CD4-positive, alpha-beta memory T cell (primary cell): ENCODE measurements at regions not wholly inside any gene's neighbourhood (a gene's known extent, or its start where the extent isn't known, plus 50 kb on each side); places are given as distances from the start of the nearest gene placed in this dataset.

ENCODE experiments used
- CTCF ChIA-PET: fragments of 350-600 bp; sonication (Branson Sonifier 250); formaldehyde crosslinking; loops from one replicate; lab custom pipeline; 2021; ENCODE audit warnings: inconsistent platforms; ENCODE audit not compliant: partially characterized antibody; lab: Charles Lee
- POLR2A ChIA-PET: fragments of 350-600 bp; sonication (Branson Sonifier 250); formaldehyde crosslinking; loops from one replicate; lab custom pipeline; 2021; ENCODE audit not compliant: partially characterized antibody; lab: Charles Lee
- DNase-seq, 5 donors: peaks; one replicate each; pipeline versions ENCODE4 v3.0.0 to v3.0.0-alpha.2; 2020 to 2022; ENCODE audit warnings: mixed read lengths in 1 of 5
- H3K27ac ChIP-seq: one replicate; pipeline ENCODE4 v1.7.0; 2013; ENCODE audit warnings: low read depth, low read length
- H3K27me3 ChIP-seq: 2 replicates; pipeline ENCODE4 v1.7.0; 2013; ENCODE audit warnings: mild to moderate bottlenecking, low read length, moderate library complexity; ENCODE audit not compliant: insufficient read depth
- H3K36me3 ChIP-seq: 2 replicates; pipeline ENCODE4 v1.7.0; 2013; ENCODE audit warnings: mild to moderate bottlenecking, low read length, moderate library complexity; ENCODE audit not compliant: insufficient read depth
- H3K4me1 ChIP-seq: 2 replicates; pipeline ENCODE4 v1.7.0; 2013; ENCODE audit warnings: mild to moderate bottlenecking, low read length, moderate library complexity; ENCODE audit not compliant: insufficient read depth
- H3K4me3 ChIP-seq, 2 donors: one replicate each; pipeline ENCODE4 v1.7.0; 2013; ENCODE audit warnings: low read length in 2 of 2, mild to moderate bottlenecking in 1 of 2
- H3K9me3 ChIP-seq, 2 donors: one replicate each; pipeline ENCODE4 v1.7.0; 2013; ENCODE audit warnings: low read length in 2 of 2, control low read depth in 1 of 2; ENCODE audit not compliant: control insufficient read depth in 1 of 2
- H3K27ac Mint-ChIP-seq, 7 donors: one replicate each; pipeline ENCODE4 v1.8.0; 2020 to 2021; ENCODE audit warnings: mixed read lengths in 7 of 7, mild to moderate bottlenecking in 6 of 7, inconsistent platforms in 3 of 7, moderate library complexity in 3 of 7
- H3K27me3 Mint-ChIP-seq, 2 donors: one replicate each; pipeline ENCODE4 v1.8.0; 2020 to 2021; ENCODE audit warnings: mixed read lengths in 2 of 2
- H3K36me3 Mint-ChIP-seq, 2 donors: one replicate each; pipeline ENCODE4 v1.8.0; 2020 to 2021; ENCODE audit warnings: mixed read lengths in 2 of 2, inconsistent platforms in 1 of 2, mild to moderate bottlenecking in 1 of 2
- H3K4me1 Mint-ChIP-seq, 4 donors: one replicate each; pipeline ENCODE4 v1.8.0; 2020 to 2021; ENCODE audit warnings: mixed read lengths in 4 of 4, mild to moderate bottlenecking in 1 of 4
- H3K4me3 Mint-ChIP-seq, 8 donors: one replicate each; pipeline ENCODE4 v1.8.0; 2020 to 2021; ENCODE audit warnings: mixed read lengths in 8 of 8, mild to moderate bottlenecking in 7 of 8, moderate library complexity in 6 of 8, inconsistent platforms in 3 of 8
- H3K9me3 Mint-ChIP-seq, 8 donors: one replicate each; pipeline ENCODE4 v1.8.0; 2020 to 2021; ENCODE audit warnings: mixed read lengths in 8 of 8, mild to moderate bottlenecking in 5 of 8, inconsistent platforms in 3 of 8, moderate library complexity in 1 of 8
- intact Hi-C: fragments of 100-400 bp; cut with micrococcal nuclease; formaldehyde crosslinking; loops from one replicate; pipeline ENCODE4 v1.15.1; 2023

- Mint-ChIP-seq H3K27me3 (peaks cover 11 to 21% of the 10 kb centered on the region in 2 donors), H3K27ac (no peak overlapping the region)
- CTCF ChIA-PET: no interaction called here
These were observed 54.5 kb upstream of the PLXNA2 start for GRCh38 chr1:208298593-208299269.

DNA sequence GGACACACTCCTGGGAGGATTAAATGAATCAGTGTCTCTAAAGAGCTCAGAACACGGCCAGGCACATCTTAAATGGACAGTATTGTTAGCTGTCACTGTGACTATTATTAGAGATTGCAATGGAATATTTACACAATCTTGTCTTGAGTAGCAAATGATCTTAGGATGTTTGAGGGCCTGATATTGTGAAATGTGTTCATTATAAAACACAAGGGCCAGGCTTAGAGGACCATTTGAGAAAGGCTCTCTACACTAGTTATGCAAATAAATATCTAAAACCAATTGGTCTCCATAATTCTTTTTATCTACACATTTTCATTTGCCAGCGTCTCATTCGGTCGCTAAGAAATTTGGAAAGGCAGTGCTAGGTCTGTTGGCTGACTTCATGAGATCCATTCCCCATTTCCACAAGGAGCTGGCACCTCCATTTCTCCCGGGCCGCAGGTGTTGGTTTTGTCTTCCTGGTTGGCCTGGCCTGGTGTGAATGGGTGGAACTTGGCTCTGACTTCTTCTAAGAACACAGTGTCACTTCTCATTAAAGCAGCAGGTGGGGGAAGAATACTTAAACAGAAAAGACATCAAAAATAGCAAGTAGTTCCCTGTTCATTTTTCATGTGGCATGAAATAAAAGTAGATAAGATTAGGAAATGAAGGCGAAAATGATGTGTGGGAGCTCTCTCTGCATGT is 56.0 kb upstream of the PLXNA2 start:
- H3K27ac ChIP-seq: no peak overlapping the region
- CTCF ChIA-PET: interaction anchor here (1.2 kb wide), 1 partner anchor 10 kb away, joined by 3 read pairs; no protein-coding TSS in a partner anchor
- no peak overlapping the region for H3K4me3 ChIP-seq
- intact Hi-C loops: no loop called here
- no peaks in the 10 kb centered on the region for H3K9me3 ChIP-seq
- POLR2A ChIA-PET: no interaction called here
- DNase-seq: no peak
- H3K9me3 Mint-ChIP-seq: no peaks in the 10 kb centered on the region
- H3K4me1 ChIP-seq: no peaks in the 10 kb centered on the region
- no peaks in the 10 kb centered on the region for H3K4me1 Mint-ChIP-seq
- H3K36me3 ChIP-seq: no peaks in the 10 kb centered on the region
- H3K4me3 Mint-ChIP-seq: no peak overlapping the region
- no peak overlapping the region for H3K27ac Mint-ChIP-seq
- H3K27me3 ChIP-seq: no peaks in the 10 kb centered on the region
- H3K27me3 Mint-ChIP-seq: peaks cover 4 to 19% of the 10 kb centered on the region in 2 donors
- no peaks in the 10 kb centered on the region for H3K36me3 Mint-ChIP-seq

More at GRCh38 chr1:208298593-208299269, 54.5 kb upstream of the PLXNA2 start:
- Mint-ChIP-seq H3K4me3 (no peak overlapping the region), H3K36me3 (no peaks in the 10 kb centered on the region), H3K4me1 (no peaks in the 10 kb centered on the region), H3K9me3 (no peaks in the 10 kb centered on the region)
- no peaks in the 10 kb centered on the region for H3K9me3 ChIP-seq
- intact Hi-C loops: no loop called here
- H3K36me3 ChIP-seq: no peaks in the 10 kb centered on the region
- H3K27ac ChIP-seq: no peak overlapping the region
- H3K27me3 ChIP-seq: no peaks in the 10 kb centered on the region
- POLR2A ChIA-PET: no interaction called here
- H3K4me3 ChIP-seq: no peak overlapping the region
- no peak for DNase-seq
- no peaks in the 10 kb centered on the region for H3K4me1 ChIP-seq

DNA sequence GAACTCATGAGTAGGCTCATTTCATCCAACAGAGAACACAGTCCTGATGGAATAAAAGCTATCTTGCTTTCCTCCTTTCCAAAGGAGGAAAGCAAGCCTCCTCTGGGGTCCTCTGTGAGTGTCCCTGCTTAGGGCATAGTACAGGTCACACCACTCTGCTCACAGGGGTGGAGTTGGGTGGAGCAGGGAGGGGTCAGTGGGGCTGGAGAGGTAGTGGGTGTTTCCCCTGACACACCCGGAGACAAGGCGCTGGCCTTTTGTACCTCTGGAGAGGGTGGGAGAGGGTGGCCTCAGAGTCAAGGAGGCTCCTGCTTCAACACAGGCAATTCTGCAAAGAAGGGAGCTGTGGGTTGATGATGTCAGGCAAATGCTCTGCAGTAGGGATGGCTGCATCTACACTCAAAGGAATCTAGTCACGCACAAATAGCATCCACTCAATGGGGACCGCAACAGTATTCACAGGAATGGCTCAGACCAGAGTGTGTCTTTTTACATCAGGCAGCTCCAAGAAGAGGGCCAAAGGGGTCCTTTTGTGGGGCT is 58.6 kb upstream of the PLXNA2 start:
- H3K4me1 Mint-ChIP-seq: no peaks in the 10 kb centered on the region
- no peak overlapping the region for H3K27ac Mint-ChIP-seq
- Histone ChIP-seq H3K36me3 (no peaks in the 10 kb centered on the region), H3K27ac (no peak overlapping the region), H3K4me1 (no peaks in the 10 kb centered on the region), H3K27me3 (no peaks in the 10 kb centered on the region), H3K9me3 (no peaks in the 10 kb centered on the region), H3K4me3 (no peak overlapping the region)
- H3K27me3 Mint-ChIP-seq: peaks cover 0 to 10% of the 10 kb centered on the region in 2 donors
- H3K9me3 Mint-ChIP-seq: no peaks in the 10 kb centered on the region
- no peak overlapping the region for H3K4me3 Mint-ChIP-seq
- ChIA-PET POLR2A (no interaction called here), CTCF (no interaction called here)
- no peaks in the 10 kb centered on the region for H3K36me3 Mint-ChIP-seq
- intact Hi-C loops: no loop called here
- DNase-seq: no peak

GRCh38 chr1:208303743-208304712 is 59.8 kb upstream of the PLXNA2 start:
- Histone ChIP-seq H3K27me3 (no peaks in the 10 kb centered on the region), H3K27ac (no peak overlapping the region), H3K9me3 (no peaks in the 10 kb centered on the region), H3K4me3 (no peak overlapping the region), H3K4me1 (no peaks in the 10 kb centered on the region), H3K36me3 (no peaks in the 10 kb centered on the region)
- POLR2A ChIA-PET: no interaction called here
- CTCF ChIA-PET: no interaction called here
- intact Hi-C loops: no loop called here
- Mint-ChIP-seq H3K27me3 (peaks cover 0 to 12% of the 10 kb centered on the region in 2 donors), H3K4me3 (no peak overlapping the region), H3K36me3 (no peaks in the 10 kb centered on the region), H3K4me1 (no peaks in the 10 kb centered on the region), H3K27ac (no peak overlapping the region), H3K9me3 (no peaks in the 10 kb centered on the region)
- DNase-seq: no peak

- POLR2A ChIA-PET: no interaction called here
- H3K36me3 Mint-ChIP-seq: no peaks in the 10 kb centered on the region
- no peak overlapping the region for H3K27ac Mint-ChIP-seq
- H3K27me3 Mint-ChIP-seq: peaks cover 4 to 11% of the 10 kb centered on the region in 2 donors
- H3K9me3 Mint-ChIP-seq: peaks cover 0 to 1% (median 0%) of the 10 kb centered on the region in 8 donors
- intact Hi-C loops: no loop called here
- H3K27me3 ChIP-seq: no peaks in the 10 kb centered on the region
- no peaks in the 10 kb centered on the region for H3K4me1 Mint-ChIP-seq
- CTCF ChIA-PET: no interaction called here
- no peak overlapping the region for H3K4me3 Mint-ChIP-seq
- no peak overlapping the region for H3K27ac ChIP-seq
- no peaks in the 10 kb centered on the region for H3K36me3 ChIP-seq
- H3K4me3 ChIP-seq: no peak overlapping the region
- no peaks in the 10 kb centered on the region for H3K9me3 ChIP-seq
- no peak for DNase-seq
- no peaks in the 10 kb centered on the region for H3K4me1 ChIP-seq
These were observed 64.0 kb upstream of the PLXNA2 start for GRCh38 chr1:208308221-208308620.

GRCh38 chr1:208309771-208310170 is 65.6 kb upstream of the PLXNA2 start:
- POLR2A ChIA-PET: no interaction called here
- Histone ChIP-seq H3K4me3 (no peak overlapping the region), H3K27ac (no peak overlapping the region), H3K27me3 (no peaks in the 10 kb centered on the region), H3K9me3 (no peaks in the 10 kb centered on the region), H3K4me1 (no peaks in the 10 kb centered on the region), H3K36me3 (no peaks in the 10 kb centered on the region)
- intact Hi-C loops: no loop called here
- Mint-ChIP-seq H3K4me1 (no peaks in the 10 kb centered on the region), H3K36me3 (no peaks in the 10 kb centered on the region), H3K9me3 (peaks cover 0 to 1% (median 0%) of the 10 kb centered on the region in 8 donors), H3K4me3 (no peak overlapping the region), H3K27me3 (peaks cover 4 to 8% of the 10 kb centered on the region in 2 donors), H3K27ac (no peak overlapping the region)
- CTCF ChIA-PET: no interaction called here
- DNase-seq: no peak

- no peaks in the 10 kb centered on the region for H3K4me1 ChIP-seq
- H3K27ac Mint-ChIP-seq: no peak overlapping the region
- no peaks in the 10 kb centered on the region for H3K36me3 ChIP-seq
- no peaks in the 10 kb centered on the region for H3K4me1 Mint-ChIP-seq
- H3K4me3 ChIP-seq: no peak overlapping the region
- H3K9me3 ChIP-seq: no peaks in the 10 kb centered on the region
- DNase-seq: no peak
- H3K9me3 Mint-ChIP-seq: peaks cover 0 to 1% (median 0%) of the 10 kb centered on the region in 8 donors
- H3K27me3 ChIP-seq: no peaks in the 10 kb centered on the region
- ChIA-PET POLR2A (no interaction called here), CTCF (no interaction called here)
- intact Hi-C loops: no loop called here
- H3K27me3 Mint-ChIP-seq: peaks cover 6 to 8% of the 10 kb centered on the region in 2 donors
- no peaks in the 10 kb centered on the region for H3K36me3 Mint-ChIP-seq
- H3K4me3 Mint-ChIP-seq: no peak overlapping the region
- H3K27ac ChIP-seq: no peak overlapping the region
These were observed 68.5 kb upstream of the PLXNA2 start for GRCh38 chr1:208312706-208313105.
